SU-DHL-6 (cell line): ENCODE measurements at regions not wholly inside any gene's neighbourhood (a gene's known extent, or its start where the extent isn't known, plus 50 kb on each side); places are given as distances from the start of the nearest gene placed in this dataset.

ENCODE experiments used
- H2AFZ ChIP-seq: fragments of 200-600 bp; sonication (generic); 2 replicates; pipeline ENCODE4 v1.6.1; 2014; ENCODE audit warnings: low read depth, mild to moderate bottlenecking, moderate library complexity, mixed read lengths, antibody characterized with exemption, low read length; ENCODE audit not compliant: severe bottlenecking
- H3F3A ChIP-seq: fragments of 200-600 bp; shearing (Covaris generic); 2 replicates; pipeline ENCODE4 v1.6.0; 2016; ENCODE audit warnings: antibody characterized with exemption, mild to moderate bottlenecking; ENCODE audit not compliant: insufficient read depth
- H3K27ac ChIP-seq: fragments of 200-600 bp; sonication (generic); 2 replicates; pipeline ENCODE4 v1.5.1; 2016; ENCODE audit warnings: low read depth, mild to moderate bottlenecking, low read length, moderate library complexity, mixed read lengths
- H3K27me3 ChIP-seq: fragments of 200-600 bp; sonication (generic), shearing (Covaris generic); 2 replicates; pipeline ENCODE4 v1.6.0; 2014; ENCODE audit warnings: mild to moderate bottlenecking, low read length
- H3K36me3 ChIP-seq: fragments of 200-600 bp; sonication (generic); 2 replicates; pipeline ENCODE4 v1.6.1; 2014; ENCODE audit warnings: mild to moderate bottlenecking, low read length, mixed read lengths
- H3K4me2 ChIP-seq: fragments of 300-600, 200-600 bp; shearing (Covaris generic), sonication (generic); 2 replicates; pipeline ENCODE4 v1.6.0; 2014; ENCODE audit warnings: low read length, low read depth, mild to moderate bottlenecking; ENCODE audit not compliant: poor library complexity, severe bottlenecking
- H3K4me3 ChIP-seq: fragments of 200-600 bp; sonication (generic); 2 replicates; pipeline ENCODE4 v1.5.1; 2014; ENCODE audit warnings: antibody characterized with exemption, low read length, mild to moderate bottlenecking, mixed read lengths; ENCODE audit not compliant: insufficient read depth, poor library complexity, severe bottlenecking
- H3K79me2 ChIP-seq: fragments of 200-600 bp; sonication (generic); 2 replicates; pipeline ENCODE4 v1.6.1; 2014; ENCODE audit warnings: mild to moderate bottlenecking, low read length, moderate library complexity; ENCODE audit not compliant: insufficient read depth
- H3K9ac ChIP-seq: fragments of 200-600 bp; sonication (generic); 2 replicates; pipeline ENCODE4 v1.7.0; 2014; ENCODE audit warnings: mild to moderate bottlenecking, low read length
- H3K9me2 ChIP-seq: fragments of 200-600 bp; sonication (generic); replicated peaks from 2 replicates; pipeline ENCODE4 v1.6.1; 2014; ENCODE audit warnings: low read length; ENCODE audit not compliant: insufficient read depth
- H3K9me3 ChIP-seq: fragments of 200-600 bp; sonication (generic); 2 replicates; pipeline ENCODE4 v1.6.1; 2014; ENCODE audit warnings: low read length, mixed read lengths; ENCODE audit not compliant: insufficient read depth
- H4K20me1 ChIP-seq: fragments of 200-600 bp; sonication (generic); 2 replicates; pipeline ENCODE4 v1.6.1; 2014; ENCODE audit warnings: low read depth, mild to moderate bottlenecking, antibody characterized with exemption, low read length, moderate library complexity, mixed read lengths
- EZH2phosphoT487 ChIP-seq: fragments of 200-600 bp; sonication (generic), shearing (Covaris generic); conservative IDR thresholded peaks from 2 replicates; pipeline ENCODE4 v1.6.1; 2018; ENCODE audit warnings: mild to moderate bottlenecking, antibody characterized with exemption, low read length, moderate library complexity, mixed read lengths
- TF ChIP-seq, protein P1 (sequence below): fragments of 200-600 bp; sonication (generic); IDR thresholded peaks from one replicate; pipeline ENCODE4 v1.5.1; 2017; ENCODE audit warnings: antibody characterized with exemption, mild to moderate bottlenecking, low read length, moderate library complexity; ENCODE audit not compliant: insufficient read depth, poor library complexity, severe bottlenecking

DNA sequence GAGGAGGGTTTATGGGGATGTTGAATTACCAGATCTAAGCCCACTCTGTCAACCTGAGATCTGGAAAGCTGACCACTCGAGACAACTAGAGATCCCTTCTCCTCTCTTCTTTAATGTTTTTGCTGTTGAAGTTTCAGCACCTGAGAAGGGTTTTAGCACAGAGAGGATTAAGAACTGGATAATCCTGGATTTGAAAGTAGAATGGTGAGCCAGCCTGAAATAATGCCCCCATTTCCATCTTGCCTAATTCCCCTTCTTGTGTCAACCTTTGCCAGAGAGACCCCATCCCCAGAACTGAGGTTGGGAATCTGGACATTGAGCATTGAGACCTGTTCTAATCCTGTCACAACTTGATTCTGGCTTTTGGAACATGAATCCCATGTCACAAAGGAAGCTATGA, 87.8 kb upstream of the RFLNA start:
- H3K4me3 ChIP-seq, result no peak overlapping the region
- H3K9ac ChIP-seq, result no peak overlapping the region
- no peaks in the 10 kb centered on the region for H3F3A ChIP-seq
- no peaks in the 10 kb centered on the region for H3K9me2 ChIP-seq
- H4K20me1 ChIP-seq, result no peaks in the 10 kb centered on the region
- no peak overlapping the region for H3K27ac ChIP-seq
- H2AFZ ChIP-seq, result no peak overlapping the region
- H3K4me2 ChIP-seq, result no peak overlapping the region
- no peak for TF ChIP-seq EZH2phosphoT487
- TF ChIP-seq, protein P1, sequence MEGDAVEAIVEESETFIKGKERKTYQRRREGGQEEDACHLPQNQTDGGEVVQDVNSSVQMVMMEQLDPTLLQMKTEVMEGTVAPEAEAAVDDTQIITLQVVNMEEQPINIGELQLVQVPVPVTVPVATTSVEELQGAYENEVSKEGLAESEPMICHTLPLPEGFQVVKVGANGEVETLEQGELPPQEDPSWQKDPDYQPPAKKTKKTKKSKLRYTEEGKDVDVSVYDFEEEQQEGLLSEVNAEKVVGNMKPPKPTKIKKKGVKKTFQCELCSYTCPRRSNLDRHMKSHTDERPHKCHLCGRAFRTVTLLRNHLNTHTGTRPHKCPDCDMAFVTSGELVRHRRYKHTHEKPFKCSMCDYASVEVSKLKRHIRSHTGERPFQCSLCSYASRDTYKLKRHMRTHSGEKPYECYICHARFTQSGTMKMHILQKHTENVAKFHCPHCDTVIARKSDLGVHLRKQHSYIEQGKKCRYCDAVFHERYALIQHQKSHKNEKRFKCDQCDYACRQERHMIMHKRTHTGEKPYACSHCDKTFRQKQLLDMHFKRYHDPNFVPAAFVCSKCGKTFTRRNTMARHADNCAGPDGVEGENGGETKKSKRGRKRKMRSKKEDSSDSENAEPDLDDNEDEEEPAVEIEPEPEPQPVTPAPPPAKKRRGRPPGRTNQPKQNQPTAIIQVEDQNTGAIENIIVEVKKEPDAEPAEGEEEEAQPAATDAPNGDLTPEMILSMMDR, result no peak
- no peaks in the 10 kb centered on the region for H3K79me2 ChIP-seq
- H3K27me3 ChIP-seq, result no peaks in the 10 kb centered on the region
- no peaks in the 10 kb centered on the region for H3K9me3 ChIP-seq
- H3K36me3 ChIP-seq, result no peaks in the 10 kb centered on the region

DNA sequence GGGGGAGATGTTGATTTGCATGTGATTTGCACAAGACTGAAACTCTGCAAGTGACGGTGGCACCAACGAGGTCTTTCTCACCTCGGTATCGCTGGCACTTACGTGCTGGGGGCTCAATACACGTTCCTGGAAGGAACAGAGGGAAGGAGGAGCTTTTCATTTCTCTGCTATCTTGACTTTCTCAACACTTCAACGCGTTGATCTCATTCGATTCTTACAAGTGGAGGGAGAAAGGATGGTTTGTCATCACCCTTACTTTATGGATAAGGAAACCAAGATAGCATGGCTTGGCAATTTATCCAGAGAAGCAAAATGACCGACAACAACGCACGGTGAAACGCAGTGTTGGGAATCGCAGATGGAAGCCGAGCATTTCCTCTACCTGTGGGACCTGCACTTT, 87.3 kb upstream of the RFLNA start:
- TF ChIP-seq, protein P1, result no peak
- TF ChIP-seq EZH2phosphoT487, result no peak
- H4K20me1 ChIP-seq, result no peaks in the 10 kb centered on the region
- no peak overlapping the region for H3K9ac ChIP-seq
- H3K9me2 ChIP-seq, result no peaks in the 10 kb centered on the region
- no peaks in the 10 kb centered on the region for H3K9me3 ChIP-seq
- no peak overlapping the region for H3K27ac ChIP-seq
- H3K4me2 ChIP-seq, result no peak overlapping the region
- no peaks in the 10 kb centered on the region for H3K79me2 ChIP-seq
- no peaks in the 10 kb centered on the region for H3K27me3 ChIP-seq
- H3K36me3 ChIP-seq, result no peaks in the 10 kb centered on the region
- H3K4me3 ChIP-seq, result no peak overlapping the region
- H2AFZ ChIP-seq, result no peak overlapping the region
- no peaks in the 10 kb centered on the region for H3F3A ChIP-seq

DNA sequence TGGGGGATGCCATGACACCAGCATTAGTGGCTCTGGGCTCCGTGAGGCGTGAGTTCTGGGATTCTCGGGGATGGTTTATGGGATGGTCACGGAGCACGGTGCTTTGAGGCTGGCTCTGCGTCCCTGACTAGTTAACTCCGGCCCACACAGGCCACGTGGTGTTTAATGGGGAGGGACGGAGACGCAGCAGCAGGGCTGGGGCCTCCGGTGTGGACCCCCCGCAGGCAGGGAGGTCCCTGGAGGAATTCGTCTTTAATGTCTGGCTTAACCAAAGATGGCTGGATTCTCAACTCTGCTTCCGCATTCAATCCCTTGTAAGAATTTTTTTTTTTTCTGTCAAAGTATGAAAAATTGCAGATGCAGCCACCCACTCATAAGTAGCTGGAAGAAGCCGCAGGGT, 86.4 kb upstream of the RFLNA start:
- Histone ChIP-seq H3K79me2 (no peaks in the 10 kb centered on the region), H3K27me3 (no peaks in the 10 kb centered on the region), H4K20me1 (no peaks in the 10 kb centered on the region), H3K9me2 (no peaks in the 10 kb centered on the region), H3K9ac (no peak overlapping the region), H2AFZ (no peak overlapping the region), H3K27ac (no peak overlapping the region), H3K4me2 (no peak overlapping the region), H3F3A (no peaks in the 10 kb centered on the region), H3K4me3 (no peak overlapping the region), H3K9me3 (no peaks in the 10 kb centered on the region), H3K36me3 (no peaks in the 10 kb centered on the region)
- no peak for TF ChIP-seq EZH2phosphoT487
- TF ChIP-seq, protein P1, result no peak
